ENCODE measurements at regions not wholly inside any gene's neighbourhood (a gene's known extent, or its start where the extent isn't known, plus 50 kb on each side); places are given as distances from the start of the nearest gene placed in this dataset.

DNA sequence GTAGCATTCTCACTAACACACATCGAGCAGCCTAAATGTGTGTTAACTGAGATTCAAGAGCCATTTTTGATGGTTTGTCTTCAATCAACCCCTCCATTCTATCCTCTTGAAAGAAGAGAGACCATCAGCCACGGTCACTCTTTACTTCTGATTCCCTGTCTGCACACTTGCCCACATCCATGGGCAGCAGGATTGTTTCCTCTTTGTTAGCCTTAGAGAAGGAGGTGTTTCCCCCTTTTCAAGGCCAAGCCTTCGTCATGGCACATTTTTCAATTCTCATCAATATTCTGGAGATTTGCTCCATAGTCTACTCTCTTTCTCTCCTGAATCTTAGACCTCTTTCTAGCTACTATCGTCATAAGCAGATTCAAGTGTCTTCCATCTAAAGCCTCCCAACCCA lies 522.4 kb upstream of the NAALADL2 start:
- TF ChIP-seq CSDC2 (CRISPR knock-in tag; IDR thresholded peaks at IDR 0.05) (no peak), ZNF565 (CRISPR knock-in tag; conservative IDR thresholded peaks at IDR 0.05; ENCODE audit: low read depth) (no peak), ZNF70 (CRISPR knock-in tag; IDR thresholded peaks at IDR 0.05) (no peak), RARB (CRISPR knock-in tag; IDR thresholded peaks at IDR 0.05) (no peak), SNAI2 (CRISPR knock-in tag; IDR thresholded peaks at IDR 0.05) (no peak), ZC3H10 (CRISPR knock-in tag; IDR thresholded peaks at IDR 0.05) (no peak), BACH2 (CRISPR knock-in tag; IDR thresholded peaks at IDR 0.05; ENCODE audit: borderline replicate concordance) (no peak), TOX (CRISPR knock-in tag; IDR thresholded peaks at IDR 0.05; ENCODE audit: borderline replicate concordance) (no peak)
- TF ChIP-seq, protein P1, sequence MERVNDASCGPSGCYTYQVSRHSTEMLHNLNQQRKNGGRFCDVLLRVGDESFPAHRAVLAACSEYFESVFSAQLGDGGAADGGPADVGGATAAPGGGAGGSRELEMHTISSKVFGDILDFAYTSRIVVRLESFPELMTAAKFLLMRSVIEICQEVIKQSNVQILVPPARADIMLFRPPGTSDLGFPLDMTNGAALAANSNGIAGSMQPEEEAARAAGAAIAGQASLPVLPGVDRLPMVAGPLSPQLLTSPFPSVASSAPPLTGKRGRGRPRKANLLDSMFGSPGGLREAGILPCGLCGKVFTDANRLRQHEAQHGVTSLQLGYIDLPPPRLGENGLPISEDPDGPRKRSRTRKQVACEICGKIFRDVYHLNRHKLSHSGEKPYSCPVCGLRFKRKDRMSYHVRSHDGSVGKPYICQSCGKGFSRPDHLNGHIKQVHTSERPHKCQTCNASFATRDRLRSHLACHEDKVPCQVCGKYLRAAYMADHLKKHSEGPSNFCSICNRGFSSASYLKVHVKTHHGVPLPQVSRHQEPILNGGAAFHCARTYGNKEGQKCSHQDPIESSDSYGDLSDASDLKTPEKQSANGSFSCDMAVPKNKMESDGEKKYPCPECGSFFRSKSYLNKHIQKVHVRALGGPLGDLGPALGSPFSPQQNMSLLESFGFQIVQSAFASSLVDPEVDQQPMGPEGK (CRISPR knock-in tag; IDR thresholded peaks at IDR 0.05; ENCODE audit: borderline replicate concordance) = no peak
- TF ChIP-seq, protein P2, sequence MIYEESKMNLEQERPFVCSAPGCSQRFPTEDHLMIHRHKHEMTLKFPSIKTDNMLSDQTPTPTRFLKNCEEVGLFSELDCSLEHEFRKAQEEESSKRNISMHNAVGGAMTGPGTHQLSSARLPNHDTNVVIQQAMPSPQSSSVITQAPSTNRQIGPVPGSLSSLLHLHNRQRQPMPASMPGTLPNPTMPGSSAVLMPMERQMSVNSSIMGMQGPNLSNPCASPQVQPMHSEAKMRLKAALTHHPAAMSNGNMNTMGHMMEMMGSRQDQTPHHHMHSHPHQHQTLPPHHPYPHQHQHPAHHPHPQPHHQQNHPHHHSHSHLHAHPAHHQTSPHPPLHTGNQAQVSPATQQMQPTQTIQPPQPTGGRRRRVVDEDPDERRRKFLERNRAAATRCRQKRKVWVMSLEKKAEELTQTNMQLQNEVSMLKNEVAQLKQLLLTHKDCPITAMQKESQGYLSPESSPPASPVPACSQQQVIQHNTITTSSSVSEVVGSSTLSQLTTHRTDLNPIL (CRISPR knock-in tag; IDR thresholded peaks at IDR 0.05; ENCODE audit: low read depth) = no peak
- no peak for ATAC-seq

DNA sequence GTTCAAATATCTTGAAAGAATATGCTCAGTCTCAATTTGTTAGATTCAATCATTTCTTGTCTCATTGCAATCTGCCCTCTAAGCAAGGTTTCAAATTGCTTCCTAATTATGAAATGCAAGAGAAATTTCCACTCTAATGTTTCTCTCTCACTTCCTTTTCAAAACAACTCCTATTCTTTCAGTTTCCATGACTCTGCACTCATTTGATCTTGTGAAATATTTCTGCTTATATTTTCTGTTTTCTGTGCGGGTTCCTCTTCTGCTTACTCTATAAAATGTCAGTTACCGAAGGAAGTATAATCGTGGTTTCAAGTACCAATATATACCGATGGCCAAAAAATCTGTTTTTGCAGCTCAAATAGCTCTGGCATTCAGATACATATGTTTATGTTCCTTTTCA lies 521.9 kb upstream of the NAALADL2 start:
- ATAC-seq = no peak
- no peak for TF ChIP-seq GLIS3 (CRISPR knock-in tag; IDR thresholded peaks at IDR 0.05)
- no peak for TF ChIP-seq ZC3H10 (CRISPR knock-in tag; IDR thresholded peaks at IDR 0.05)
- TF ChIP-seq ZFP3 (CRISPR knock-in tag; IDR thresholded peaks at IDR 0.05) = no peak
- TF ChIP-seq PPARA (CRISPR knock-in tag; IDR thresholded peaks at IDR 0.05; ENCODE audit: borderline replicate concordance) = no peak
- no peak for TF ChIP-seq ISL1 (CRISPR knock-in tag; IDR thresholded peaks at IDR 0.05)
- TF ChIP-seq TCF4 (CRISPR knock-in tag; IDR thresholded peaks at IDR 0.05; ENCODE audit: borderline replicate concordance) = no peak
- TF ChIP-seq RARB (CRISPR knock-in tag; IDR thresholded peaks at IDR 0.05) = no peak
- TF ChIP-seq BACH2 (CRISPR knock-in tag; IDR thresholded peaks at IDR 0.05; ENCODE audit: borderline replicate concordance) = no peak
- TF ChIP-seq TOX (CRISPR knock-in tag; IDR thresholded peaks at IDR 0.05; ENCODE audit: borderline replicate concordance) = no peak
- TF ChIP-seq, protein P1 (CRISPR knock-in tag; IDR thresholded peaks at IDR 0.05; ENCODE audit: borderline replicate concordance) = no peak
- TF ChIP-seq CSDC2 (CRISPR knock-in tag; IDR thresholded peaks at IDR 0.05) = no peak
- TF ChIP-seq, protein P3, sequence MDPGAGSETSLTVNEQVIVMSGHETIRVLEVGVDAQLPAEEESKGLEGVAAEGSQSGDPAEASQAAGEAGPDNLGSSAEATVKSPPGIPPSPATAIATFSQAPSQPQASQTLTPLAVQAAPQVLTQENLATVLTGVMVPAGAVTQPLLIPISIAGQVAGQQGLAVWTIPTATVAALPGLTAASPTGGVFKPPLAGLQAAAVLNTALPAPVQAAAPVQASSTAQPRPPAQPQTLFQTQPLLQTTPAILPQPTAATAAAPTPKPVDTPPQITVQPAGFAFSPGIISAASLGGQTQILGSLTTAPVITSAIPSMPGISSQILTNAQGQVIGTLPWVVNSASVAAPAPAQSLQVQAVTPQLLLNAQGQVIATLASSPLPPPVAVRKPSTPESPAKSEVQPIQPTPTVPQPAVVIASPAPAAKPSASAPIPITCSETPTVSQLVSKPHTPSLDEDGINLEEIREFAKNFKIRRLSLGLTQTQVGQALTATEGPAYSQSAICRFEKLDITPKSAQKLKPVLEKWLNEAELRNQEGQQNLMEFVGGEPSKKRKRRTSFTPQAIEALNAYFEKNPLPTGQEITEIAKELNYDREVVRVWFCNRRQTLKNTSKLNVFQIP (CRISPR knock-in tag; IDR thresholded peaks at IDR 0.05; ENCODE audit: borderline replicate concordance, low read depth) = no peak
- no peak for TF ChIP-seq SNAI2 (CRISPR knock-in tag; IDR thresholded peaks at IDR 0.05)
- TF ChIP-seq ARNTL (CRISPR knock-in tag; IDR thresholded peaks at IDR 0.05; ENCODE audit: borderline replicate concordance, low read depth) = no peak
- no peak for TF ChIP-seq OSR1 (CRISPR knock-in tag; IDR thresholded peaks at IDR 0.05)
- TF ChIP-seq ZNF70 (CRISPR knock-in tag; IDR thresholded peaks at IDR 0.05) = no peak
- TF ChIP-seq ZNF565 (CRISPR knock-in tag; conservative IDR thresholded peaks at IDR 0.05; ENCODE audit: low read depth) = no peak

DNA sequence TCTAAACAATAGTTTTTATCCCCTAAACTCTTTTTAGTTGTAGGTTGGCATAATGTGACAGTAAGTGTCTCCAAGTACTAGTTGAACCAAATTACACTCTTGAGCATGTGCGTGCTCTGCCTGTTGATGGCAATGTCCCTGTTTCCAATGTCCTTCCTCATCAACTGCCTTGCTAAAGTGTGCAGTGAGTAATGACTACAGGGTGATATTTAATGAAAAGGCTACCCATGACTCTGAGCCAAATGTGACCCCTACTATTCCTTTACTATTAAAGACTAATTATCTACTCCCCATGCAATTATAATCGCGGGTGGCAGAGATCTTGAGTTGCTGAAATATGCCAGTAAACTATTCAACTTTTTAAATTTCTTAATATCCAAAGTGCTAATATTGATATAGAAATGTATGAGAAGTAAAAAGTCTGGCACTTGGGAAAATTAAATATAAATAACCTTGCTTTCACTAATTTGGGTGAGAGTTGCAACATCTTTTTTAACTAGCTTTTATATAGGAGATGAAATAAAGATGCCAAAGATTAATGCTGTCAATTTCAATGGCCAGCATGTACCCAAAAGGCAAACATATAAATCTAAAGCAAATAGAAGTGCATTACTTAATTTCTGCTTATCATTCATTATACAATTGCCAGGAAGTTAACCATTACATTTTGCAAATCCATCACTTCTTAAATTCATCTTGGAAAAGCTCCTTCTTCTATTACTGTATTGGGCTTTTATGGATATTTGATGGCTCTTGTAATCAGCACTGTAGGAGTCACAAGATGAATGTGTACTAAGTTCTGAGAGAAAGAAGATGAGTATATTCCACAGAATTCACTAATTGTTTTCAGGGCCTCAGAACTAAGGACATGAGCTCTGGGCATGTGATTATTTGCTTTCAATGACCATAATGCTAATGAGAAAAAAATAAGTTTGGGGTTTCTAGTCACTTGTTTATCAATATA lies 518.2 kb upstream of the NAALADL2 start:
- no peak for ATAC-seq
- TF ChIP-seq ZNF70 (CRISPR knock-in tag; IDR thresholded peaks at IDR 0.05) (no peak), TCF4 (CRISPR knock-in tag; IDR thresholded peaks at IDR 0.05; ENCODE audit: borderline replicate concordance) (no peak), PPARA (CRISPR knock-in tag; IDR thresholded peaks at IDR 0.05; ENCODE audit: borderline replicate concordance) (no peak)
- TF ChIP-seq, protein P4, sequence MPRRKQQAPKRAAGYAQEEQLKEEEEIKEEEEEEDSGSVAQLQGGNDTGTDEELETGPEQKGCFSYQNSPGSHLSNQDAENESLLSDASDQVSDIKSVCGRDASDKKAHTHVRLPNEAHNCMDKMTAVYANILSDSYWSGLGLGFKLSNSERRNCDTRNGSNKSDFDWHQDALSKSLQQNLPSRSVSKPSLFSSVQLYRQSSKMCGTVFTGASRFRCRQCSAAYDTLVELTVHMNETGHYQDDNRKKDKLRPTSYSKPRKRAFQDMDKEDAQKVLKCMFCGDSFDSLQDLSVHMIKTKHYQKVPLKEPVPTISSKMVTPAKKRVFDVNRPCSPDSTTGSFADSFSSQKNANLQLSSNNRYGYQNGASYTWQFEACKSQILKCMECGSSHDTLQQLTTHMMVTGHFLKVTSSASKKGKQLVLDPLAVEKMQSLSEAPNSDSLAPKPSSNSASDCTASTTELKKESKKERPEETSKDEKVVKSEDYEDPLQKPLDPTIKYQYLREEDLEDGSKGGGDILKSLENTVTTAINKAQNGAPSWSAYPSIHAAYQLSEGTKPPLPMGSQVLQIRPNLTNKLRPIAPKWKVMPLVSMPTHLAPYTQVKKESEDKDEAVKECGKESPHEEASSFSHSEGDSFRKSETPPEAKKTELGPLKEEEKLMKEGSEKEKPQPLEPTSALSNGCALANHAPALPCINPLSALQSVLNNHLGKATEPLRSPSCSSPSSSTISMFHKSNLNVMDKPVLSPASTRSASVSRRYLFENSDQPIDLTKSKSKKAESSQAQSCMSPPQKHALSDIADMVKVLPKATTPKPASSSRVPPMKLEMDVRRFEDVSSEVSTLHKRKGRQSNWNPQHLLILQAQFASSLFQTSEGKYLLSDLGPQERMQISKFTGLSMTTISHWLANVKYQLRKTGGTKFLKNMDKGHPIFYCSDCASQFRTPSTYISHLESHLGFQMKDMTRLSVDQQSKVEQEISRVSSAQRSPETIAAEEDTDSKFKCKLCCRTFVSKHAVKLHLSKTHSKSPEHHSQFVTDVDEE (CRISPR knock-in tag; IDR thresholded peaks at IDR 0.05) = no peak
